ENCODE measurements at regions not wholly inside any gene's neighbourhood (a gene's known extent, or its start where the extent isn't known, plus 50 kb on each side); places are given as distances from the start of the nearest gene placed in this dataset.

GRCh38 chr9:1721196-1721595, 294.0 kb upstream of the SMARCA2 start:
- no peak overlapping the region for H3K4me3 ChIP-seq
- H3K27me3 ChIP-seq = no peaks in the 10 kb centered on the region
- intact Hi-C loops (cut with DNase I; ENCODE audit: low total_unique reads) (no loop called here), in situ Hi-C loops (cut with MboI; ENCODE audit: low sequenced_read_pairs in 4 of 4) (loop anchor here in 1 of 4 donors (25.0 kb wide), 1 partner anchor 366 kb away; no protein-coding TSS in a partner anchor)
- no peaks in the 10 kb centered on the region for H3K4me1 ChIP-seq
- H3K36me3 ChIP-seq = no peaks in the 10 kb centered on the region
- no peaks in the 10 kb centered on the region for H3K9me3 ChIP-seq
- no peak for TF ChIP-seq POLR2A (IDR thresholded peaks at IDR 0.05)
- TF ChIP-seq CTCF (IDR thresholded peaks at IDR 0.05 in 4 of 5, conservative IDR thresholded peaks at IDR 0.05 in 1 of 5) = no peak
- ATAC-seq (no peak), DNase-seq (no peak)
- no peak overlapping the region for H3K27ac ChIP-seq

DNA sequence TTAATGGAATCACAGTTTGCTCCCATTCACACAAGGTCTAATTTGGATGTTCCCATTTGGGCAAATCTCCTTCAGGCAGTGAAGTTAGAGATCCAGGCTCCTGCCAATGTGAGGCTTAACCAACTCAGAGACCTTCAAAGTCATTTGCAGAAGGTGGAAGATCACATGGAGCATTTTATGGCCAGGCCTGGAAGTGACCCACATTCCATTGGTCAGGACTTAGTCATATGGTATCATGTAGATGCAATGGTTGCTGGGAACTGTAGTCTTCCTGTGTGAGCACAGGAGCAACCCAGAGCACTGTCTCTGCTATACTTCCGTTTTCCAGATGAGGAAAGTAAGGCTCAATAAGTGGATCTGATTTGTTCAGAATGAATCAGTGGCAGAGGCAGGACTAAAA, 292.7 kb upstream of the SMARCA2 start:
- no peak for ATAC-seq
- intact Hi-C loops (cut with DNase I; ENCODE audit: low total_unique reads) (no loop called here), in situ Hi-C loops (cut with MboI; ENCODE audit: low sequenced_read_pairs in 4 of 4) (loop anchor here in 1 of 4 donors (25.0 kb wide), 1 partner anchor 365 kb away; no protein-coding TSS in a partner anchor)
- TF ChIP-seq CTCF (IDR thresholded peaks at IDR 0.05 in 4 of 5, conservative IDR thresholded peaks at IDR 0.05 in 1 of 5) = no peak
- TF ChIP-seq POLR2A (IDR thresholded peaks at IDR 0.05) = no peak
- Histone ChIP-seq H3K4me1 (no peaks in the 10 kb centered on the region), H3K27me3 (no peaks in the 10 kb centered on the region), H3K36me3 (no peaks in the 10 kb centered on the region), H3K9me3 (no peaks in the 10 kb centered on the region), H3K27ac (no peak overlapping the region), H3K4me3 (no peak overlapping the region)
- no peak for DNase-seq

DNA sequence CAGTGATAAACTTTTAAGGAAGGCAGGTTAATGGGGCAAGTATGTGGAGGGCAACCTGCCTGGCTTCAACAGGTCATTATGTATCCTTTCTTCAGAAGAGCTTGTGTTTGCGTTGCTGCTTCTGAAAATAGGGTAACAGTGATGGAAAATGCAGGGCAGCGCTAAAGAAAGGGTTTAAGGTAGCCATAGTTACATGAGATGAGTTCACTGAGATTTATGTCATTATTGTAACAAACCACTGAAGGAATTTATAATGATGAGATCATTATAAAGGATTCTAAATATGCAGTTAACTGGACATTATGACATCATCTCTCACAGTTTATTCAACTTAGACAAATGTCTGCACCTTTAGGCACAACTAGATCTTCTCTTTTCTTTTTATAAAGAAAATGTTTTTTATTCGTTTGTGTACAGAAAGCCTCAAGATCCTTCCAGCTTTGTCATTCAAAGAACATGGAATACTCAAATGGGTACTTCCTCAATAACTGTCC, 291.6 kb upstream of the SMARCA2 start:
- in situ Hi-C loops (cut with MboI; ENCODE audit: low sequenced_read_pairs in 4 of 4) (loop anchor here in 1 of 4 donors (25.0 kb wide), 1 partner anchor 364 kb away; no protein-coding TSS in a partner anchor), intact Hi-C loops (cut with DNase I; ENCODE audit: low total_unique reads) (no loop called here)
- Histone ChIP-seq H3K27ac (no peak overlapping the region), H3K9me3 (no peaks in the 10 kb centered on the region), H3K27me3 (no peaks in the 10 kb centered on the region), H3K4me3 (no peak overlapping the region), H3K4me1 (no peaks in the 10 kb centered on the region), H3K36me3 (no peaks in the 10 kb centered on the region)
- ATAC-seq (no peak), DNase-seq (no peak)
- TF ChIP-seq POLR2A (IDR thresholded peaks at IDR 0.05) (no peak), CTCF (IDR thresholded peaks at IDR 0.05 in 4 of 5, conservative IDR thresholded peaks at IDR 0.05 in 1 of 5) (no peak)

DNA sequence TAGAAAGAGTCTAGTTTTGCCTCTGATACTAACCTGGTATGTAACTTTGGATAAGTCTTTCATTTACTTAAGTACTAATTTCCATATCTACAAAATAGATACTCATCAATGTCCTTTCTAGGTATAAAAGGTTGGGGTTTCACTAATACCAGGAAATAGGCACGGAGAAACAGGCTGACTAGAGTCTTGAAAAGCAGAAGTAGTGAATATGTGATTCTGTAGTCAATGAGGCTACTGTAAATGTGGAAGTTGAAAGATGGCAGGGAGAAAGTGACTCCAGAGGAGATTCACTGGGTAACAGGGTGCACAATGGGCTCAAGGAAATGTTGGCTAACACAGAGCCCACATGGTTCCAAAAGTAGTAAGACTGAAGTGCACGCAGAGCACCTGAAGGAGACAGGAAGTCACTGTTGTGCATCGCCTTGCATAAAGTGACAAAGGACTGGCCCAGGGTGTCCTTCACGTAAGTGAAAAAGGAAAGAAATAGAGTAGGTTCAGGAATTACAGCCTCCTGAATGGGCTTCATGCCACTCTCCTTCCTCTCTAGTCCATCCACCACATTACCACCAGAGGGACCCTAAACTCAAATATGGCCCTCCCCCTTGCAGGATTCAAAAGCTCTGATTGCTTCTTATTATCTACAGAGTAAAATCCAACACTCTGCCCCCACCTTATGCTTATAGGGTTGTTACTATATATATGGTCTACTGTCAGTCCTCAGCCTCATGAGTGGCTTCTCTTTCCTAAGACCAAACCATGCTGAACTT, 288.0 kb upstream of the SMARCA2 start:
- intact Hi-C loops (cut with DNase I; ENCODE audit: low total_unique reads) = no loop called here

More for the DNA sequence above, 288.0 kb upstream of the SMARCA2 start:
- no peak overlapping the region for H3K4me3 ChIP-seq
- TF ChIP-seq POLR2A (IDR thresholded peaks at IDR 0.05) = no peak
- TF ChIP-seq CTCF (IDR thresholded peaks at IDR 0.05 in 4 of 5, conservative IDR thresholded peaks at IDR 0.05 in 1 of 5) = no peak
- H3K9me3 ChIP-seq = no peaks in the 10 kb centered on the region
- DNase-seq (no peak), ATAC-seq (no peak)
- H3K27ac ChIP-seq = no peak overlapping the region
- H3K36me3 ChIP-seq = no peaks in the 10 kb centered on the region
- in situ Hi-C loops (cut with MboI; ENCODE audit: low sequenced_read_pairs in 4 of 4) = no loop called here
- H3K4me1 ChIP-seq = no peaks in the 10 kb centered on the region
- no peaks in the 10 kb centered on the region for H3K27me3 ChIP-seq
